ENCODE measurements at regions not wholly inside any gene's neighbourhood (a gene's known extent, or its start where the extent isn't known, plus 50 kb on each side); places are given as distances from the start of the nearest gene placed in this dataset.
"Not testable (repeated sequence)": the region's sequence is repeated elsewhere in the genome, so short reads cannot be mapped to it uniquely, and the experiment has no call there.

DNA sequence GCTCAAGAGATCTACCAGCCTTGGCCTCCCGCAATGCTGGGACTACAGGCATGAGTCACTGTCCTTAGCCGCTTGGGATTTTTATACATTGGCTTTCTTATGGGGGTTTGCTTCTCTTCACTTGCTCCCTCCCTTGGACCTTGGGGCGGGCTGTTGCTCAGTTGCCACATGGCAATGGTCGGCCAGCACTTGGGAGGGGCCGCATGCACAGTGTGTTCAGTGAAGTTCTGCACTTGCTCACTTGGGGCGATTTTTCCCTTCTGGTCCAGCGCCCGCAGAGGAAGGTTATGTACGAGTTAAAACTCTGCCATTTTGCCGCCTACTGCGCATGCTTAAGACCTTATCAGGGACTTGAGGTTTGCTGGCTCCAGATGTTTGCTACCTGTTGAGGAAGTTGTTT lies 1367.6 kb upstream of the CDH8 start:
- Histone ChIP-seq H3K27ac (no peak overlapping the region), H3K4me3 (no peak overlapping the region), H3K4me1 (ENCODE audit: low read depth) (no peaks in the 10 kb centered on the region), H3K36me3 (no peaks in the 10 kb centered on the region), H3K27me3 (no peaks in the 10 kb centered on the region), H3K9me3 (ENCODE audit: low read depth) (no peaks in the 10 kb centered on the region)
- no peak for DNase-seq (ENCODE audit: low read depth in 1 of 2, low spot score in 1 of 2)
- TF ChIP-seq, protein P1, sequence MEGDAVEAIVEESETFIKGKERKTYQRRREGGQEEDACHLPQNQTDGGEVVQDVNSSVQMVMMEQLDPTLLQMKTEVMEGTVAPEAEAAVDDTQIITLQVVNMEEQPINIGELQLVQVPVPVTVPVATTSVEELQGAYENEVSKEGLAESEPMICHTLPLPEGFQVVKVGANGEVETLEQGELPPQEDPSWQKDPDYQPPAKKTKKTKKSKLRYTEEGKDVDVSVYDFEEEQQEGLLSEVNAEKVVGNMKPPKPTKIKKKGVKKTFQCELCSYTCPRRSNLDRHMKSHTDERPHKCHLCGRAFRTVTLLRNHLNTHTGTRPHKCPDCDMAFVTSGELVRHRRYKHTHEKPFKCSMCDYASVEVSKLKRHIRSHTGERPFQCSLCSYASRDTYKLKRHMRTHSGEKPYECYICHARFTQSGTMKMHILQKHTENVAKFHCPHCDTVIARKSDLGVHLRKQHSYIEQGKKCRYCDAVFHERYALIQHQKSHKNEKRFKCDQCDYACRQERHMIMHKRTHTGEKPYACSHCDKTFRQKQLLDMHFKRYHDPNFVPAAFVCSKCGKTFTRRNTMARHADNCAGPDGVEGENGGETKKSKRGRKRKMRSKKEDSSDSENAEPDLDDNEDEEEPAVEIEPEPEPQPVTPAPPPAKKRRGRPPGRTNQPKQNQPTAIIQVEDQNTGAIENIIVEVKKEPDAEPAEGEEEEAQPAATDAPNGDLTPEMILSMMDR (IDR thresholded peaks at IDR 0.05; ENCODE audit: low read depth, low read length) = no peak

DNA sequence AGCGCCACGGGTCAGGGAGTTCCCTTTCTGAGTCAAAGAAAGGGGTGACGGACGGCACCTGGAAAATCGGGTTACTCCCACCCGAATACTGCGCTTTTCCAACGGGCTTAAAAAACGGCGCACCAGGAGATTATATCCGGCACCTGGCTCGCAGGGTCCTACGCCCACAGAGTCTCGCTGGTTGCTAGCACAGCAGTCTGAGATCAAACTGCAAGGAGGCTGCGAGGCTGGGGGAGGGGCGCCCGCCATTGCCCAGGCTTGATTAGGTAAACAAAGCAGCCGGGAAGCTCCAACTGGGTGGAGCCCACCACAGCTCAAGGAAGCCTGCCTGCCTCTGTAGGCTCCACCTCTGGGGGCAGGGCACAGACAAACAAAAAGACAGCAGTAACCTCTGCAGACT lies 1352.0 kb upstream of the CDH8 start:
- not testable (repeated sequence) for H3K36me3 ChIP-seq; H3K4me3 ChIP-seq; H3K9me3 ChIP-seq (ENCODE audit: low read depth); H3K27ac ChIP-seq; DNase-seq (ENCODE audit: low read depth in 1 of 2, low spot score in 1 of 2); H3K4me1 ChIP-seq (ENCODE audit: low read depth); H3K27me3 ChIP-seq

DNA sequence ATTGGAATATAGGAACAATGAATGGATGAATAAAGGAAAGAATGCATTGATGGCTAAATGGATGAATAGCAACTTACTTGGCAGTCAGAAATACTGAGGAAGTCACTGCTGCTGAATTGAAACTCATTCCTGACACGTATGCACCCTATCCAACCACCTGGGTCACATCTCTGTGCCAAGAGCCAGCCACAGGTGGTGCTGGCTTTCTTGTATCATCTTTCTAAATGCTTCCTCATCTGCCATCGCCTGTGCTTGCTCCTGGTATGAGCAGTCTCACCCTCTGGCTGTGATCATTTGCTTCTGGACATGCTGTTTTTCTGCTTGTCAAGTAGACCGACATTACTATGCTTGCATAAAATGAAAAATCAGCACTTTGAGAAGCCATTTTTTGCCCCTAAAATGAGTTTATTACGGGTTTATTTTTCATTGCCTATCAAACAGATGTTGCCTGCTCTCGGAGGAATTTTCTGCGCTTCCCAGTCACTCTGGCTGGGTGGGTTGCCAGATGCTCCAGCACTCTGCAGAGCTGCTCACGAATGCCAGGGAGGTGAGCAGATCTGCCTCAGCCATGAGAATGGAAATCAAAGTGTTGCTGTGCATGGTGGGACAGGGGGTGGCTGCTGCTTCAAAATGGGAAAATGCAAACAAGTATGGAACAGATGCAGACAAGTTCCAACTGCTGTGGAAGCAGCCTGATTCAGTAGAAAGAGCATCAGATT lies 1349.6 kb upstream of the CDH8 start:
- Histone ChIP-seq H3K36me3 (no peaks in the 10 kb centered on the region), H3K4me3 (no peak overlapping the region), H3K9me3 (ENCODE audit: low read depth) (no peaks in the 10 kb centered on the region), H3K27me3 (no peaks in the 10 kb centered on the region), H3K4me1 (ENCODE audit: low read depth) (no peaks in the 10 kb centered on the region), H3K27ac (no peak overlapping the region)
- TF ChIP-seq, protein P1 (IDR thresholded peaks at IDR 0.05; ENCODE audit: low read depth, low read length) = no peak
- no peak for DNase-seq (ENCODE audit: low read depth in 1 of 2, low spot score in 1 of 2)

DNA sequence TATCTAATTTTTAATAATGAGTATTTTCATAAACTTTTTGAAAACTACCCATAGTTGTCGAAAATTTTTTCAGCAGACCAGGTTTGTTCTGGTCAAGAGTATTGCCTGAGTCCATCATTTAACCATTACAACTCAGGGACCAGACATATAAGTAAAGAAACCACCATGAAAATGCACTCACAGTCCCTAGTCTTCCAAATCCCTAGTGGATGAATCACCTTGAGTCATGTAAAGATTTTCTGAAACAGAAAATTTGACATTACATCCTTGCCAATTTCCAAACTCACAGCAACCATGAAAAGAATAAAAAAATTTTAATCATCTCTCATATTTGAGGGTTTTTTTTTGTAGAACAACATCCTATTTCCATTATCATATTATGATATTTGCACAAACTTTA lies 1337.5 kb upstream of the CDH8 start:
- H3K36me3 ChIP-seq = no peaks in the 10 kb centered on the region
- no peaks in the 10 kb centered on the region for H3K4me1 ChIP-seq (ENCODE audit: low read depth)
- no peak for DNase-seq (ENCODE audit: low read depth in 1 of 2, low spot score in 1 of 2)
- no peaks in the 10 kb centered on the region for H3K9me3 ChIP-seq (ENCODE audit: low read depth)
- no peaks in the 10 kb centered on the region for H3K27me3 ChIP-seq
- no peak overlapping the region for H3K4me3 ChIP-seq
- no peak overlapping the region for H3K27ac ChIP-seq
- TF ChIP-seq, protein P1 (IDR thresholded peaks at IDR 0.05; ENCODE audit: low read depth, low read length) = no peak

DNA sequence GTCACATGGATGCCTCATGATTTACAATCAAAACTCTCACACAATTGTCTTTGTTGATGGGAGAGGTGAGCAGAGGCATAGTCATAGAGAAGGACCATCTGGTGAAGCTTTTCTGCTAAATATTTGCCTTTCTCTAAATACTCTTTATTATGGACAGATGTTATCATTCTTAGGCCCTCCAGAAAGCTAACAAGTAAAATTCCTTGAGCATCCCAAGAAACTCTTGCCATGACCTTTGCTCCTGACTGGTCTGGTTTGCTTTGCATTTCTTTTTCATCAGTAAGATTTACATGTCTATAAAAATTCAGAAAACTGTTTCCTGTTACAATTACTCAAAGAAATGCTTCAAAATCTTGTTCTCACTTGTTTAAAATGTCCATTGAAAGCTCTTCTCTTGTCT lies 1336.6 kb upstream of the CDH8 start:
- H3K4me3 ChIP-seq = no peak overlapping the region
- H3K36me3 ChIP-seq = no peaks in the 10 kb centered on the region
- no peak for DNase-seq (ENCODE audit: low read depth in 1 of 2, low spot score in 1 of 2)
- H3K27me3 ChIP-seq = no peaks in the 10 kb centered on the region
- H3K4me1 ChIP-seq (ENCODE audit: low read depth) = no peaks in the 10 kb centered on the region
- H3K9me3 ChIP-seq (ENCODE audit: low read depth) = no peaks in the 10 kb centered on the region
- no peak overlapping the region for H3K27ac ChIP-seq
- TF ChIP-seq, protein P1 (IDR thresholded peaks at IDR 0.05; ENCODE audit: low read depth, low read length) = no peak

DNA sequence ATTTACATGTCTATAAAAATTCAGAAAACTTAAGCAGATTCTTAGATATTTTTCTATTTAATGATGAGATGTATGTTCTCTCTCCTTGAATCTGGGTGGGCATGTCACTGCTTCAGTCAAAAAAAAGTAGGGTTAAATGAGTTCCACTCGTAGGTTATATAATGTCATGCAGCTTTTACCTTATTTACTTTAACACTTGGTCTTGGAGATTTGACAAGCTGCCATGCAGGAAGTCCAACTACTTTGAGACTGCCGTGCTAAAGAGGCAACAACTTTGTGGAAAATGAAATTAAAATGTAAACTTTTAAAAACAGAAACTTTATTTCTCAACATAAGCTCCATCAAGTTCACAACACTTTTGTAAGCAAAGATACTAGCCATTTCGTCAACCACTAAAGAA lies 1336.0 kb upstream of the CDH8 start:
- H3K27me3 ChIP-seq = no peaks in the 10 kb centered on the region
- H3K9me3 ChIP-seq (ENCODE audit: low read depth) = no peaks in the 10 kb centered on the region
- H3K4me3 ChIP-seq = no peak overlapping the region
- H3K27ac ChIP-seq = no peak overlapping the region
- TF ChIP-seq, protein P1 (IDR thresholded peaks at IDR 0.05; ENCODE audit: low read depth, low read length) = no peak
- no peaks in the 10 kb centered on the region for H3K4me1 ChIP-seq (ENCODE audit: low read depth)
- no peaks in the 10 kb centered on the region for H3K36me3 ChIP-seq
- no peak for DNase-seq (ENCODE audit: low read depth in 1 of 2, low spot score in 1 of 2)

All from cardiac muscle cell (in vitro differentiated cells and primary cell).